K562 (cell line): ENCODE measurements at regions not wholly inside any gene's neighbourhood (a gene's known extent, or its start where the extent isn't known, plus 50 kb on each side); places are given as distances from the start of the nearest gene placed in this dataset.

ENCODE experiments used
- BRF2 ChIP-seq: IDR thresholded peaks from 3 replicates; pipeline ENCODE4 v1.6.1; 2011; ENCODE audit warnings: borderline replicate concordance, mild to moderate bottlenecking; ENCODE audit not compliant: insufficient read length, insufficient read depth
- CREB1 ChIP-seq, 2 experiments: sonication (generic) in 1 of 2; formaldehyde crosslinking in 1 of 2; IDR thresholded peaks; 2 replicates each; pipeline versions ENCODE4 v1.6.1 to v1.8.0; 2012 to 2022; ENCODE audit warnings: inconsistent platforms in 1 of 2, mild to moderate bottlenecking in 1 of 2, missing genetic modification reagents in 1 of 2, moderate library complexity in 1 of 2
- GABPA ChIP-seq: fragments of 200-800 bp; sonication (Bioruptor generic); conservative IDR thresholded peaks from 2 replicates; pipeline ENCODE4 v1.6.1; 2016; ENCODE audit warnings: low read depth, missing genetic modification characterization, missing compliant biosample characterization
- GATAD2A ChIP-seq: fragments of 450-650 bp; IDR thresholded peaks from 2 replicates; pipeline ENCODE4 v1.6.1; 2017
- HDAC2 ChIP-seq: fragments of 450-650 bp; IDR thresholded peaks from 2 replicates; pipeline ENCODE4 v1.6.1; 2016; ENCODE audit warnings: mild to moderate bottlenecking
- KAT7 ChIP-seq: sonication (generic); formaldehyde crosslinking; IDR thresholded peaks from 2 replicates; pipeline ENCODE4 v1.8.0; 2022; ENCODE audit warnings: missing genetic modification reagents, mild to moderate bottlenecking, borderline replicate concordance
- RBBP5 ChIP-seq: fragments of 200-600 bp; sonication (generic); IDR thresholded peaks from 2 replicates; pipeline ENCODE4 v1.6.1; 2012; ENCODE audit warnings: borderline replicate concordance, mild to moderate bottlenecking, low read length, control low read depth, inconsistent platforms; ENCODE audit not compliant: insufficient read depth, poor library complexity, severe bottlenecking
- RUNX1 ChIP-seq: sonication (generic); IDR thresholded peaks from 2 replicates; pipeline ENCODE4 v1.6.1; 2016; ENCODE audit warnings: antibody characterized with exemption, low read depth
- TRIM28 ChIP-seq: fragments of 450-650 bp; IDR thresholded peaks from 2 replicates; pipeline ENCODE4 v1.6.1; 2017
- XRCC4 ChIP-seq: IDR thresholded peaks from one replicate; pipeline ENCODE4 v1.6.1; 2011; ENCODE audit not compliant: insufficient read depth, insufficient read length; ENCODE audit errors: extremely low read depth
- ZNF311 ChIP-seq: fragments of 250-450 bp; sonication (Bioruptor Pico); IDR thresholded peaks from 2 replicates; pipeline ENCODE4 v1.4.0; 2020; ENCODE audit warnings: mild to moderate bottlenecking, moderate library complexity
- TF ChIP-seq, protein P1 (sequence below), 3 experiments: IDR thresholded peaks in 2 of 3; conservative IDR thresholded peaks in 1 of 3; 2 replicates each; pipeline ENCODE4 v1.5.1; 2011 to 2012; ENCODE audit warnings: low read length in 3 of 3, mild to moderate bottlenecking in 3 of 3, control low read depth in 2 of 3, improper control_type of control experiment in 1 of 3, inconsistent platforms in 1 of 3, low read depth in 1 of 3, mixed read lengths in 1 of 3, moderate library complexity in 1 of 3; ENCODE audit not compliant: insufficient read depth in 2 of 3
- TF ChIP-seq, protein P2 (sequence below): fragments of 450-650 bp; IDR thresholded peaks from 2 replicates; pipeline ENCODE4 v1.6.1; 2017; ENCODE audit warnings: antibody characterized with exemption

DNA sequence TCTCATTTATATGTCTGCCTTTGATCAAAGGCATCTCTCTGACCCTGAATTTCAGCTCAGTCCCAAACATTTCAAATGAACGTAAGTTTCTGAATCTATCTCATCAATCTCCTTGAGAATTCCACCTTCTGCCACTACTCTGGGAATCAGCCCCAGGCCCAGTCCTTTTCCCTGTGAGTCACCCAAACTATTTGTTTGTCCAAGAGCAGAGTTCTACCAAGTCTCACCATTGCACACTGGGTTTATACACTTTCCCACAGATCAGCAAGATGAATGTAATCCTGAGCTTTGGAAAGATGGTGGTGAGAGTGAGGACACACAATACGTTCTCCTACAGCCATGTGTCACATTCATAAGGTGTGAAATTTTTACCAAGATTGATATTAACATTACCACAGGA, 251.3 kb upstream of the VWC2 start:
- TF ChIP-seq GATAD2A (no peak), CREB1 (IDR thresholded peaks at IDR 0.05) (no peak), CREB1 (CRISPR knock-in tag; IDR thresholded peaks at IDR 0.05) (no peak), BRF2 (no peak), RUNX1 (no peak), HDAC2 (no peak), XRCC4 (no peak), GABPA (tag) (no peak), KAT7 (no peak), TRIM28 (no peak), RBBP5 (no peak), ZNF311 (no peak)
- TF ChIP-seq, protein P1, sequence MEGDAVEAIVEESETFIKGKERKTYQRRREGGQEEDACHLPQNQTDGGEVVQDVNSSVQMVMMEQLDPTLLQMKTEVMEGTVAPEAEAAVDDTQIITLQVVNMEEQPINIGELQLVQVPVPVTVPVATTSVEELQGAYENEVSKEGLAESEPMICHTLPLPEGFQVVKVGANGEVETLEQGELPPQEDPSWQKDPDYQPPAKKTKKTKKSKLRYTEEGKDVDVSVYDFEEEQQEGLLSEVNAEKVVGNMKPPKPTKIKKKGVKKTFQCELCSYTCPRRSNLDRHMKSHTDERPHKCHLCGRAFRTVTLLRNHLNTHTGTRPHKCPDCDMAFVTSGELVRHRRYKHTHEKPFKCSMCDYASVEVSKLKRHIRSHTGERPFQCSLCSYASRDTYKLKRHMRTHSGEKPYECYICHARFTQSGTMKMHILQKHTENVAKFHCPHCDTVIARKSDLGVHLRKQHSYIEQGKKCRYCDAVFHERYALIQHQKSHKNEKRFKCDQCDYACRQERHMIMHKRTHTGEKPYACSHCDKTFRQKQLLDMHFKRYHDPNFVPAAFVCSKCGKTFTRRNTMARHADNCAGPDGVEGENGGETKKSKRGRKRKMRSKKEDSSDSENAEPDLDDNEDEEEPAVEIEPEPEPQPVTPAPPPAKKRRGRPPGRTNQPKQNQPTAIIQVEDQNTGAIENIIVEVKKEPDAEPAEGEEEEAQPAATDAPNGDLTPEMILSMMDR (IDR thresholded peaks at IDR 0.05 in 2 of 3, conservative IDR thresholded peaks at IDR 0.05 in 1 of 3; ENCODE audit: insufficient read depth in 2 of 3, low read depth in 1 of 3, low read length in 3 of 3), result no peak
- TF ChIP-seq, protein P2, sequence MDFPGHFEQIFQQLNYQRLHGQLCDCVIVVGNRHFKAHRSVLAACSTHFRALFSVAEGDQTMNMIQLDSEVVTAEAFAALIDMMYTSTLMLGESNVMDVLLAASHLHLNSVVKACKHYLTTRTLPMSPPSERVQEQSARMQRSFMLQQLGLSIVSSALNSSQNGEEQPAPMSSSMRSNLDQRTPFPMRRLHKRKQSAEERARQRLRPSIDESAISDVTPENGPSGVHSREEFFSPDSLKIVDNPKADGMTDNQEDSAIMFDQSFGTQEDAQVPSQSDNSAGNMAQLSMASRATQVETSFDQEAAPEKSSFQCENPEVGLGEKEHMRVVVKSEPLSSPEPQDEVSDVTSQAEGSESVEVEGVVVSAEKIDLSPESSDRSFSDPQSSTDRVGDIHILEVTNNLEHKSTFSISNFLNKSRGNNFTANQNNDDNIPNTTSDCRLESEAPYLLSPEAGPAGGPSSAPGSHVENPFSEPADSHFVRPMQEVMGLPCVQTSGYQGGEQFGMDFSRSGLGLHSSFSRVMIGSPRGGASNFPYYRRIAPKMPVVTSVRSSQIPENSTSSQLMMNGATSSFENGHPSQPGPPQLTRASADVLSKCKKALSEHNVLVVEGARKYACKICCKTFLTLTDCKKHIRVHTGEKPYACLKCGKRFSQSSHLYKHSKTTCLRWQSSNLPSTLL, result no peak
